Activated CD8-positive, alpha-beta T cell treated with anti-CD3 and anti-CD28 coated beads for 36 hours (primary cell): ENCODE measurements at regions not wholly inside any gene's neighbourhood (a gene's known extent, or its start where the extent isn't known, plus 50 kb on each side); places are given as distances from the start of the nearest gene placed in this dataset.

Experiments used
- ATAC-seq: fragments of 200-7000 bp; cut with Tn5 transposase; one replicate; pipeline ENCODE4 v1.10.0; 2021; ENCODE audit warnings: mild to moderate bottlenecking, moderate library complexity
- CTCF ChIA-PET: fragments of 350-600 bp; sonication (Branson Sonifier 250); formaldehyde crosslinking; loops from one replicate; lab custom pipeline; 2021; ENCODE audit warnings: antibody characterized with exemption; lab: Charles Lee
- POLR2A ChIA-PET: fragments of 350-600 bp; sonication (Branson Sonifier 250); formaldehyde crosslinking; loops from one replicate; lab custom pipeline; 2021; ENCODE audit warnings: antibody characterized with exemption; lab: Charles Lee
- DNase-seq: peaks from one replicate; pipeline ENCODE4 v3.0.0-alpha.2; 2020
- H3K27ac Mint-ChIP-seq: one replicate; pipeline ENCODE4 v1.8.0; 2021; ENCODE audit warnings: mild to moderate bottlenecking, mixed read lengths
- H3K27me3 Mint-ChIP-seq: one replicate; pipeline ENCODE4 v1.8.0; 2021; ENCODE audit warnings: mixed read lengths
- H3K36me3 Mint-ChIP-seq: one replicate; pipeline ENCODE4 v1.8.0; 2021; ENCODE audit warnings: low read depth, mixed read lengths
- H3K4me1 Mint-ChIP-seq: one replicate; pipeline ENCODE4 v1.8.0; 2021; ENCODE audit warnings: low read depth, mixed read lengths
- H3K4me3 Mint-ChIP-seq: one replicate; pipeline ENCODE4 v1.8.0; 2021; ENCODE audit warnings: mild to moderate bottlenecking, moderate library complexity, mixed read lengths
- H3K9me3 Mint-ChIP-seq: one replicate; pipeline ENCODE4 v1.8.0; 2021; ENCODE audit warnings: mixed read lengths
- intact Hi-C: fragments of 100-400 bp; cut with micrococcal nuclease; formaldehyde crosslinking; loops from one replicate; pipeline ENCODE4 v1.10.0; 2022
- TF ChIP-seq, protein P1 (sequence below): fragments of 200-600 bp; IDR thresholded peaks from one replicate; pipeline ENCODE4 v1.8.0; 2022; ENCODE audit warnings: antibody characterized with exemption, mild to moderate bottlenecking

- DNase-seq (no peak), ATAC-seq (no peak)
- H3K36me3 Mint-ChIP-seq: no peaks in the 10 kb centered on the region
- H3K4me3 Mint-ChIP-seq: no peak overlapping the region
- ChIA-PET POLR2A (interaction anchor here (0.7 to 1.4 kb wide), 2 partner anchors 9 to 30 kb away, joined by 3 to 4 read pairs; no protein-coding TSS in a partner anchor), CTCF (interaction anchor here (1.2 kb wide), 3 partner anchors 10 to 124 kb away, joined by 3 to 4 read pairs (median 4); no protein-coding TSS in a partner anchor)
- peaks cover 11% of the 10 kb centered on the region for H3K4me1 Mint-ChIP-seq
- no peak overlapping the region for H3K27ac Mint-ChIP-seq
- intact Hi-C loops: no loop called here
- no peaks in the 10 kb centered on the region for H3K9me3 Mint-ChIP-seq
- no peaks in the 10 kb centered on the region for H3K27me3 Mint-ChIP-seq
- TF ChIP-seq, protein P1, sequence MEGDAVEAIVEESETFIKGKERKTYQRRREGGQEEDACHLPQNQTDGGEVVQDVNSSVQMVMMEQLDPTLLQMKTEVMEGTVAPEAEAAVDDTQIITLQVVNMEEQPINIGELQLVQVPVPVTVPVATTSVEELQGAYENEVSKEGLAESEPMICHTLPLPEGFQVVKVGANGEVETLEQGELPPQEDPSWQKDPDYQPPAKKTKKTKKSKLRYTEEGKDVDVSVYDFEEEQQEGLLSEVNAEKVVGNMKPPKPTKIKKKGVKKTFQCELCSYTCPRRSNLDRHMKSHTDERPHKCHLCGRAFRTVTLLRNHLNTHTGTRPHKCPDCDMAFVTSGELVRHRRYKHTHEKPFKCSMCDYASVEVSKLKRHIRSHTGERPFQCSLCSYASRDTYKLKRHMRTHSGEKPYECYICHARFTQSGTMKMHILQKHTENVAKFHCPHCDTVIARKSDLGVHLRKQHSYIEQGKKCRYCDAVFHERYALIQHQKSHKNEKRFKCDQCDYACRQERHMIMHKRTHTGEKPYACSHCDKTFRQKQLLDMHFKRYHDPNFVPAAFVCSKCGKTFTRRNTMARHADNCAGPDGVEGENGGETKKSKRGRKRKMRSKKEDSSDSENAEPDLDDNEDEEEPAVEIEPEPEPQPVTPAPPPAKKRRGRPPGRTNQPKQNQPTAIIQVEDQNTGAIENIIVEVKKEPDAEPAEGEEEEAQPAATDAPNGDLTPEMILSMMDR: no peak
Observed at GRCh38 chr5:134462761-134463160, 51.1 kb upstream of the CDKN2AIPNL start.

DNA sequence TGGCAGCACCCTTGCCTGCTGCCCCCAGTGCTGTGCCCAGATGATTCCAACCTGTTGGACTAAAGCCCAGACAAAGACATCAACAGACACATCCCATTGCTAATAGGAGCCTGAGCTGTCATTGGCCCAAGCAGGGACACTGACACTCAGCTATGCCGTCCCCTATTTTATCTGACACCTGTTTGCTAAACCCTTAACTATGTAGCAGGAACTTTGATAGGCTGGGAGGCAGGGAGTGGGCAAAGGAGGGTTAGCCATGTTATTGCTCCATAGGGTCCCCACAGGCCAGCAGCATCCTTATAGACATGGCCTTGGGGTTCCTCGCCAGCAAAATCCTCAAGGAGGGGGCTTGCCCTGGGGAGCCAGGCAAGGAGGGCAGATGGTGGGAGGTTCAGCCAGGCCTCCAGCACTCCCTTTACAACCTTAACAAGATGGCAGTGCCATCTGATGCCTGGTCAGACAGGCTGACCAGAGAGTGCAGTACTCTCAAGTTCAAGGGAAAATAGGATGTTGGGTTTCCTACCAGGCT, 50.4 kb upstream of the CDKN2AIPNL start:
- H3K27me3 Mint-ChIP-seq: no peaks in the 10 kb centered on the region
- ChIA-PET POLR2A (interaction anchor here (1.4 kb wide), 1 partner anchor 31 kb away, joined by 4 read pairs; no protein-coding TSS in a partner anchor), CTCF (interaction anchor here (1.2 kb wide), 3 partner anchors 10 to 125 kb away, joined by 3 to 4 read pairs (median 4); no protein-coding TSS in a partner anchor)
- no peak overlapping the region for H3K27ac Mint-ChIP-seq
- H3K9me3 Mint-ChIP-seq: no peaks in the 10 kb centered on the region
- H3K4me3 Mint-ChIP-seq: no peak overlapping the region
- peaks cover 10% of the 10 kb centered on the region for H3K4me1 Mint-ChIP-seq
- ATAC-seq (no peak), DNase-seq (no peak)
- intact Hi-C loops: no loop called here
- TF ChIP-seq, protein P1: no peak
- H3K36me3 Mint-ChIP-seq: no peaks in the 10 kb centered on the region
